Coronary artery (tissue), 2 donors: ENCODE measurements at regions not wholly inside any gene's neighbourhood (a gene's known extent, or its start where the extent isn't known, plus 50 kb on each side); places are given as distances from the start of the nearest gene placed in this dataset.

Source experiments
- DNase-seq: peaks from one replicate; pipeline ENCODE4 v3.0.0-alpha.2; 2017; ENCODE audit warnings: low spot score
- H3K27ac ChIP-seq, 2 donors: fragments of 200-600 bp; sonication (generic); one replicate each; pipeline ENCODE4 v1.5.1; 2016 to 2019
- H3K4me3 ChIP-seq: fragments of 200-600 bp; sonication (generic); 2 replicates; pipeline ENCODE4 v1.5.1; 2016; ENCODE audit warnings: mild to moderate bottlenecking, moderate library complexity
- CTCF ChIP-seq: fragments of 200-600 bp; sonication (generic); IDR thresholded peaks from one replicate; pipeline ENCODE4 v1.5.1; 2019; ENCODE audit warnings: antibody characterized with exemption

DNA sequence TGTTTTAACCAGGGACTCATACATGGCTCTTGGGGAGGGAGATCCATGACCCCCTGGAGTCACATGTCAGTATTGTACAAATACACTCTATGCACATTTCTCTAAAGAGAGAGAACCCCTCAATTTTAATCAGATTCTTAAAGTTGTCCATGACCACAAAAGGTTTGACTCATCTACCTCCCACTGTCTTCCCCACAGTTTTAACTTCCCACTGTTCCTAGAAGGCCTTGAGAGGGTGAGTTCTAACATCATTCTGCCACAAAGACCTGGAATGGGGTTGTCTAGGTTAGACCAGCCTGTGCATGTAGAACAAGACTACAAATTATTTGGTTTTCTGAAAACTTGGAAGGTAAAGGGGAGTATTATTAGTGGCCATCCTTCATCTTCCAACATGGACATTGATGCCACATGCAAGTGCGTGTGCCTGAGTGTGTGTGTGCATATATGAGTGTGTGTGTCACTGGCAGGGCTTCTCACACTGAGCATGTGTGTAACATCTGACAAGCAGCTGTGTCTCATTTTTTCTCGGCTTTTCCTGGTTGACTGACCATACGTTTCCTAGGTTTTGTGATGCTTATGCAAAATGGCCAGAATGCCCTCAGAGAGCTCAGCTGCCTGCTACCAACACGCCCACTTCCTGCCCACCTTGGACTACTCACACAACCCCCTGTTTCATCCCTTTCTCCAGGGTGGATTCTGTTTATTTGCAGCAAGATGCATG, 94.6 kb upstream of the LGALSL start:
- TF ChIP-seq CTCF = no peak
- Histone ChIP-seq H3K27ac (peak overlapping the region; percentile 65 to 80), H3K4me3 (no peak overlapping the region)
- DNase-seq = no peak

- no peak overlapping the region for H3K4me3 ChIP-seq
- H3K27ac ChIP-seq = peak overlapping the region; percentile 65 to 80
- TF ChIP-seq CTCF = no peak
- DNase-seq = peak; percentile 93
These were observed 93.9 kb upstream of the LGALSL start for GRCh38 chr2:64359892-64360657.

DNA sequence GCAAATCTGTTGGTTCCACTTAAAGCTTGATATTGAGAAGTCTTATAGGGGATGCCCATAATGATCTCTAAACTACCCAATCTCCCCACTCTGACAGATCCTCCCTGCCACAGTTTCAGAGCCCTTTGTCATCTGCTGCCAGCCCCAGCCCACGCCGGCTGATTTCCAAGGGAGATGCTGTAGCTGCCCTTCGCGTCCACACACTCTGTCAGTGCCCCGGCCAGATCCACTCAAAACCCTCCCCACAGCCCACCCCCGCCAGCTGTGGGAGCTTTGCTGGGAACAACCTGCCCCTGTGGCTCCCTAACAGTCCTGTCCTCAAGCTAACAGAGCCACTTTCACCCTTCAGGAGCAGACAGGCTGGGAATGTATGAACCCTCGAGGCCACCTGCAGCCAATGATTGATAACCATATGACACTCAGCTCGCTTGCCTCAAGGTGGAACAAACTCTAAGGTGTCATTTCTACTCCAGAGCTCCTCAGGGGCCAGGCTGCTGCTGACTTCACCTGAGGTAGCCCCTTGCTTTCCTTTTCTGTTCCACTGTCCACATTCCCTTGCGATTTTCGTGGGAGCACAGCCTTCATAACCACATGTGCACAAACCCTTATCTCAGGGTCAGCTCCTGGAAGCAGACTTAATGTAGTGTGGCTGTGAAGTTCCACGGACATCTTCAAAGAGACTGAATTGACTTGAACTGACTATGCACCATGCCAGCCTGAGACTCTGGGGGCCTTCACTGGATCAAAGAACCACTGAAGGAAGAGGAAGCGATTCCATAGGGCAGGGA, 92.6 kb upstream of the LGALSL start:
- no peak for DNase-seq
- Histone ChIP-seq H3K27ac (no peak overlapping the region), H3K4me3 (no peak overlapping the region)
- no peak for TF ChIP-seq CTCF

GRCh38 chr2:64362562-64363026, 91.4 kb upstream of the LGALSL start:
- Histone ChIP-seq H3K4me3 (no peak overlapping the region), H3K27ac (no peak overlapping the region)
- TF ChIP-seq CTCF = no peak
- DNase-seq = no peak

DNA sequence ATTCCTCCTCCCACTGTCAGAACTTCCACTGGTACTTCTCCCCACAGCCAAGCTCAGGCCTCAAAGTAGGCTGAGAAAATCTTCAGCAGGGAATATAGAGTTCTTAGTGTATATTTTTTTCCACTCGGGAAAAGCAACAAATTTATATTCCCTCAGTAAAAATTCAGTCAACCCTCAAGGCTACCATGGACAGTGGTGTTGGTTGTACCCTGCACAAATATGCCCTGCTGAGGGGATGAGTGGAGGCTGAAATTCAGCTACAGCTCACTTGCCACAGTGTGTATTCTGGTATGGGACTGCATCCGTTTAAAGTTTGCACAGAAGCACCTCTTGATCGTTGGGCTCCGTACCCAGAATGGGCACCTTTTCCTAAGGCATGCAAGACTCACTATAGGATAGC, 90.8 kb upstream of the LGALSL start:
- TF ChIP-seq CTCF = no peak
- H3K4me3 ChIP-seq = no peak overlapping the region
- H3K27ac ChIP-seq = no peak overlapping the region
- DNase-seq = no peak

GRCh38 chr2:64363848-64364247, 90.1 kb upstream of the LGALSL start:
- Histone ChIP-seq H3K4me3 (no peak overlapping the region), H3K27ac (no peak overlapping the region)
- TF ChIP-seq CTCF = no peak
- no peak for DNase-seq
